Aorta (tissue), 5 donors: ENCODE measurements at regions not wholly inside any gene's neighbourhood (a gene's known extent, or its start where the extent isn't known, plus 50 kb on each side); places are given as distances from the start of the nearest gene placed in this dataset.

Experiments used
- ATAC-seq: fragments of 200-7000 bp; cut with Tn5 transposase; one replicate; pipeline ENCODE4 v1.9.1; 2022; ENCODE audit warnings: moderate library complexity; ENCODE audit not compliant: low FRiP score
- DNase-seq, 2 donors: peaks; one replicate each; pipeline ENCODE4 v3.0.0-alpha.2; 2020
- H3K27ac ChIP-seq, 2 donors: one replicate each; pipeline ENCODE4 v1.5.1; 2013; ENCODE audit warnings: low read length in 2 of 2, mild to moderate bottlenecking in 2 of 2, moderate library complexity in 2 of 2, control low read depth in 1 of 2, inconsistent platforms in 1 of 2, low read depth in 1 of 2
- H3K27me3 ChIP-seq, 2 donors: one replicate each; pipeline ENCODE4 v1.6.1; 2013; ENCODE audit warnings: control low read depth in 1 of 2, low read length in 1 of 2, mild to moderate bottlenecking in 1 of 2, moderate library complexity in 1 of 2; ENCODE audit not compliant: insufficient read depth in 2 of 2, control insufficient read depth in 1 of 2
- H3K36me3 ChIP-seq, 2 donors: one replicate each; pipeline ENCODE4 v1.6.1; 2013; ENCODE audit warnings: control low read depth in 1 of 2, low read length in 1 of 2, mild to moderate bottlenecking in 1 of 2; ENCODE audit not compliant: insufficient read depth in 2 of 2, control insufficient read depth in 1 of 2
- H3K4me1 ChIP-seq, 2 donors: one replicate each; pipeline ENCODE4 v1.6.1; 2013; ENCODE audit warnings: low read length in 2 of 2, control low read depth in 1 of 2, mild to moderate bottlenecking in 1 of 2, moderate library complexity in 1 of 2; ENCODE audit not compliant: insufficient read depth in 2 of 2, control insufficient read depth in 1 of 2
- H3K4me3 ChIP-seq, 2 donors: one replicate each; pipeline ENCODE4 v1.5.1; 2013; ENCODE audit warnings: low read length in 2 of 2, control low read depth in 1 of 2, mild to moderate bottlenecking in 1 of 2
- H3K9me3 ChIP-seq: one replicate; pipeline ENCODE4 v1.6.1; 2013; ENCODE audit warnings: mild to moderate bottlenecking, low read length; ENCODE audit not compliant: control insufficient read depth
- WGBS, 2 donors: extraction: QIAGEN DNeasy Blood & Tissue Kit; methylation state at CpG; one replicate each; pipeline ENCODE4 v1.1.7; 2013; 5-methylcytosine and 5-hydroxymethylcytosine counted together
- intact Hi-C, 2 donors: fragments of 100-400 bp; cut with DNase I; formaldehyde crosslinking; loops; one replicate each; pipeline versions ENCODE4 v1.14.2 to v1.15.0; 2022
- donor health status: healthy with polysubstance abuse.
- donor health status: Bipolar disorder and iron deficiency.
- donor health status: DM: no; HTN: no; CAD: no.
- donor health status: DM: no; HTN: no; CAD: no.
- donor health status: DM: yes; HTN: yes; CAD: no.

- H3K27me3 ChIP-seq = no peaks in the 10 kb centered on the region
Measured at GRCh38 chr4:35228313-35228712, 1016.0 kb downstream of the ARAP2 start.

GRCh38 chr4:35229021-35229420, 1015.3 kb downstream of the ARAP2 start:
- no peaks in the 10 kb centered on the region for H3K4me1 ChIP-seq
- no peaks in the 10 kb centered on the region for H3K36me3 ChIP-seq
- no peak overlapping the region for H3K27ac ChIP-seq
- no peak overlapping the region for H3K4me3 ChIP-seq
- 54% methylated on average over 2 of the region's 2 CpGs for WGBS, 2 donors
- no peaks in the 10 kb centered on the region for H3K9me3 ChIP-seq
- no peak for DNase-seq
- intact Hi-C loops = no loop called here
- no peaks in the 10 kb centered on the region for H3K27me3 ChIP-seq
- no peak for ATAC-seq

More at GRCh38 chr4:35228313-35228712, 1016.0 kb downstream of the ARAP2 start:
- Histone ChIP-seq H3K4me1 (no peaks in the 10 kb centered on the region), H3K9me3 (no peaks in the 10 kb centered on the region), H3K36me3 (no peaks in the 10 kb centered on the region), H3K27ac (no peak overlapping the region), H3K4me3 (no peak overlapping the region)
- DNase-seq (no peak), ATAC-seq (no peak)
- intact Hi-C loops = no loop called here
- WGBS, 2 donors = 88 to 94% methylated on average over 1 of the region's 1 CpG

GRCh38 chr4:35237924-35238323, 1006.4 kb downstream of the ARAP2 start:
- H3K9me3 ChIP-seq = no peaks in the 10 kb centered on the region
- 50 to 52% methylated on average over 4 of the region's 4 CpGs for WGBS, 2 donors
- intact Hi-C loops = no loop called here
- ATAC-seq (no peak), DNase-seq (no peak)
- H3K4me1 ChIP-seq = no peaks in the 10 kb centered on the region
- no peaks in the 10 kb centered on the region for H3K27me3 ChIP-seq
- no peak overlapping the region for H3K4me3 ChIP-seq
- H3K27ac ChIP-seq = no peak overlapping the region
- no peaks in the 10 kb centered on the region for H3K36me3 ChIP-seq

- no peak overlapping the region for H3K27ac ChIP-seq
- intact Hi-C loops = no loop called here
- no peaks in the 10 kb centered on the region for H3K27me3 ChIP-seq
- no peaks in the 10 kb centered on the region for H3K9me3 ChIP-seq
- H3K4me3 ChIP-seq = no peak overlapping the region
- ATAC-seq (no peak), DNase-seq (no peak)
- H3K4me1 ChIP-seq = no peaks in the 10 kb centered on the region
- no peaks in the 10 kb centered on the region for H3K36me3 ChIP-seq
Measured at GRCh38 chr4:35238793-35239192, 1005.5 kb downstream of the ARAP2 start.

GRCh38 chr4:35246493-35246892, 997.8 kb downstream of the ARAP2 start:
- Histone ChIP-seq H3K9me3 (no peaks in the 10 kb centered on the region), H3K27ac (no peak overlapping the region), H3K36me3 (no peaks in the 10 kb centered on the region), H3K27me3 (no peaks in the 10 kb centered on the region), H3K4me3 (no peak overlapping the region), H3K4me1 (no peaks in the 10 kb centered on the region)
- intact Hi-C loops = no loop called here
- 93 to 97% methylated on average over 1 of the region's 1 CpG for WGBS, 2 donors
- DNase-seq (no peak), ATAC-seq (no peak)

- ATAC-seq (no peak), DNase-seq (no peak)
- H3K4me1 ChIP-seq = no peaks in the 10 kb centered on the region
- no peaks in the 10 kb centered on the region for H3K27me3 ChIP-seq
- no peak overlapping the region for H3K4me3 ChIP-seq
- no peaks in the 10 kb centered on the region for H3K9me3 ChIP-seq
- H3K27ac ChIP-seq = no peak overlapping the region
- 19 to 24% methylated on average over 3 of the region's 3 CpGs for WGBS, 2 donors
- intact Hi-C loops = no loop called here
- no peaks in the 10 kb centered on the region for H3K36me3 ChIP-seq
Measured at GRCh38 chr4:35247047-35247446, 997.3 kb downstream of the ARAP2 start.

- no peak for DNase-seq
- H3K4me1 ChIP-seq = no peaks in the 10 kb centered on the region
- H3K9me3 ChIP-seq = no peaks in the 10 kb centered on the region
Measured at GRCh38 chr4:35250331-35250730, 994.0 kb downstream of the ARAP2 start.

GRCh38 chr4:35250761-35251160, 993.6 kb downstream of the ARAP2 start:
- DNase-seq (no peak), ATAC-seq (no peak)
- Histone ChIP-seq H3K27me3 (no peaks in the 10 kb centered on the region), H3K9me3 (no peaks in the 10 kb centered on the region), H3K27ac (no peak overlapping the region), H3K4me1 (no peaks in the 10 kb centered on the region), H3K4me3 (no peak overlapping the region), H3K36me3 (no peaks in the 10 kb centered on the region)
- WGBS, 2 donors = 3 to 7% methylated on average over 1 of the region's 1 CpG
- intact Hi-C loops = no loop called here

More at GRCh38 chr4:35250331-35250730, 994.0 kb downstream of the ARAP2 start:
- no peak for ATAC-seq
- H3K27me3 ChIP-seq = no peaks in the 10 kb centered on the region
- no peaks in the 10 kb centered on the region for H3K36me3 ChIP-seq
- H3K27ac ChIP-seq = no peak overlapping the region
- intact Hi-C loops = no loop called here
- H3K4me3 ChIP-seq = no peak overlapping the region

- H3K4me3 ChIP-seq = no peak overlapping the region
- 91 to 94% methylated on average over 1 of the region's 1 CpG for WGBS, 2 donors
- H3K27ac ChIP-seq = no peak overlapping the region
- ATAC-seq = no peak
- H3K27me3 ChIP-seq = no peaks in the 10 kb centered on the region
- DNase-seq = no peak
- no peaks in the 10 kb centered on the region for H3K4me1 ChIP-seq
- H3K36me3 ChIP-seq = no peaks in the 10 kb centered on the region
- intact Hi-C loops = no loop called here
- no peaks in the 10 kb centered on the region for H3K9me3 ChIP-seq
Measured at GRCh38 chr4:35252071-35252470, 992.2 kb downstream of the ARAP2 start.
